HEK293 (cell line): ENCODE measurements at regions not wholly inside any gene's neighbourhood (a gene's known extent, or its start where the extent isn't known, plus 50 kb on each side); places are given as distances from the start of the nearest gene placed in this dataset.

ENCODE experiments used
- CTCF ChIP-seq: fragments of 450-650 bp; formaldehyde crosslinking; IDR thresholded peaks from 2 replicates; pipeline ENCODE4 v1.5.1; 2016; ENCODE audit warnings: missing biosample characterization, missing genetic modification characterization
- PRDM2 ChIP-seq: fragments of 450-650 bp; formaldehyde crosslinking; IDR thresholded peaks from 2 replicates; pipeline ENCODE4 v1.5.1; 2016; ENCODE audit warnings: missing biosample characterization, missing genetic modification characterization, borderline replicate concordance
- PRDM4 ChIP-seq: fragments of 450-650 bp; formaldehyde crosslinking; IDR thresholded peaks from 2 replicates; pipeline ENCODE4 v1.5.1; 2017; ENCODE audit warnings: missing biosample characterization, missing genetic modification characterization
- ZBTB21 ChIP-seq: fragments of 450-650 bp; formaldehyde crosslinking; IDR thresholded peaks from 2 replicates; pipeline ENCODE4 v1.5.1; 2017; ENCODE audit warnings: missing biosample characterization, missing genetic modification characterization
- ZBTB49 ChIP-seq: fragments of 450-650 bp; formaldehyde crosslinking; IDR thresholded peaks from 2 replicates; pipeline ENCODE4 v1.5.1; 2016; ENCODE audit warnings: missing biosample characterization, missing genetic modification characterization, low read depth
- ZEB2 ChIP-seq: fragments of 450-650 bp; formaldehyde crosslinking; IDR thresholded peaks from 2 replicates; pipeline ENCODE4 v1.5.1; 2016; ENCODE audit warnings: missing biosample characterization, missing genetic modification characterization
- ZNF24 ChIP-seq: fragments of 450-650 bp; formaldehyde crosslinking; IDR thresholded peaks from 2 replicates; pipeline ENCODE4 v1.5.1; 2016; ENCODE audit warnings: missing biosample characterization, missing genetic modification characterization
- ZNF292 ChIP-seq: fragments of 450-650 bp; formaldehyde crosslinking; IDR thresholded peaks from 2 replicates; pipeline ENCODE4 v1.5.1; 2016; ENCODE audit warnings: low read depth, missing biosample characterization, missing genetic modification characterization, borderline replicate concordance
- ZNF341 ChIP-seq: fragments of 450-650 bp; formaldehyde crosslinking; IDR thresholded peaks from 2 replicates; pipeline ENCODE4; 2016; ENCODE audit warnings: low read depth, missing biosample characterization, missing genetic modification characterization
- ZNF426 ChIP-seq: fragments of 450-650 bp; formaldehyde crosslinking; IDR thresholded peaks from 2 replicates; pipeline ENCODE4 v1.5.1; 2017; ENCODE audit warnings: missing biosample characterization, missing genetic modification characterization, mild to moderate bottlenecking, inconsistent platforms, moderate library complexity
- ZNF48 ChIP-seq: fragments of 450-650 bp; formaldehyde crosslinking; IDR thresholded peaks from 2 replicates; pipeline ENCODE4 v1.5.1; 2016; ENCODE audit warnings: missing biosample characterization, missing genetic modification characterization
- ZNF623 ChIP-seq: fragments of 450-650 bp; formaldehyde crosslinking; IDR thresholded peaks from 2 replicates; pipeline ENCODE4 v1.5.1; 2016; ENCODE audit warnings: missing biosample characterization, missing genetic modification characterization
- ZSCAN30 ChIP-seq: fragments of 450-650 bp; IDR thresholded peaks from 2 replicates; pipeline ENCODE4 v1.5.1; 2018; ENCODE audit warnings: missing biosample characterization, mild to moderate bottlenecking, missing genetic modification characterization, moderate library complexity

- TF ChIP-seq ZNF292 (tag by site-specific recombination): no peak
- TF ChIP-seq PRDM2 (tag by site-specific recombination): no peak
- TF ChIP-seq ZSCAN30 (tag by site-specific recombination): no peak
- TF ChIP-seq ZNF341: no peak
- no peak for TF ChIP-seq CTCF (tag by site-specific recombination)
- no peak for TF ChIP-seq PRDM4 (tag by site-specific recombination)
- no peak for TF ChIP-seq ZBTB49 (tag by site-specific recombination)
- TF ChIP-seq ZEB2 (tag by site-specific recombination): no peak
- TF ChIP-seq ZNF623 (tag by site-specific recombination): no peak
- TF ChIP-seq ZNF48 (tag by site-specific recombination): no peak
- no peak for TF ChIP-seq ZNF24 (tag by site-specific recombination)
- TF ChIP-seq ZNF426: no peak
- TF ChIP-seq ZBTB21 (tag by site-specific recombination): no peak
These were observed 191.9 kb downstream of the SLC39A8 start for GRCh38 chr4:102153391-102153790.
